ENCODE measurements at regions not wholly inside any gene's neighbourhood (a gene's known extent, or its start where the extent isn't known, plus 50 kb on each side); places are given as distances from the start of the nearest gene placed in this dataset.
A peak's percentile ranks its signal among the peaks of the same experiment; 100 is the strongest.
"Not testable (repeated sequence)": the region's sequence is repeated elsewhere in the genome, so short reads cannot be mapped to it uniquely, and the experiment has no call there.

- no peak for DNase-seq (ENCODE audit: low read depth in 2 of 2)
These were observed 82.7 kb upstream of the PDZD8 start for GRCh38 chr10:117457932-117458331.

GRCh38 chr10:117457071-117457810 lies 82.0 kb upstream of the PDZD8 start:
- DNase-seq (ENCODE audit: low read depth in 2 of 2): no peak

- DNase-seq (ENCODE audit: low read depth in 2 of 2): no peak
These were observed 80.1 kb upstream of the PDZD8 start for GRCh38 chr10:117455346-117455745.

GRCh38 chr10:117454502-117454901 lies 79.3 kb upstream of the PDZD8 start:
- no peak for DNase-seq (ENCODE audit: low read depth in 2 of 2)

- DNase-seq (ENCODE audit: low read depth in 2 of 2): not testable (repeated sequence)
These were observed 78.2 kb upstream of the PDZD8 start for GRCh38 chr10:117453484-117453883.

- no peak for DNase-seq (ENCODE audit: low read depth in 2 of 2)
These were observed 75.7 kb upstream of the PDZD8 start for GRCh38 chr10:117450940-117451339.

- DNase-seq (ENCODE audit: low read depth in 2 of 2): no peak
These were observed 74.4 kb upstream of the PDZD8 start for GRCh38 chr10:117449636-117450035.

GRCh38 chr10:117448802-117449201 lies 73.6 kb upstream of the PDZD8 start:
- DNase-seq (ENCODE audit: low read depth in 2 of 2): no peak

GRCh38 chr10:117445992-117446391 lies 70.8 kb upstream of the PDZD8 start:
- no peak for DNase-seq (ENCODE audit: low read depth in 2 of 2)

- DNase-seq (ENCODE audit: low read depth in 2 of 2): no peak
These were observed 69.3 kb upstream of the PDZD8 start for GRCh38 chr10:117444497-117445040.

- DNase-seq (ENCODE audit: low read depth in 2 of 2): no peak
These were observed 68.4 kb upstream of the PDZD8 start for GRCh38 chr10:117443686-117444041.

GRCh38 chr10:117442944-117443685 lies 67.9 kb upstream of the PDZD8 start:
- DNase-seq (ENCODE audit: low read depth in 2 of 2): peak; percentile 18 to 52

- DNase-seq (ENCODE audit: low read depth in 2 of 2): no peak
These were observed 67.3 kb upstream of the PDZD8 start for GRCh38 chr10:117442521-117442920.

- DNase-seq (ENCODE audit: low read depth in 2 of 2): no peak
These were observed 66.7 kb upstream of the PDZD8 start for GRCh38 chr10:117441812-117442443.

- DNase-seq (ENCODE audit: low read depth in 2 of 2): no peak
These were observed 66.1 kb upstream of the PDZD8 start for GRCh38 chr10:117441361-117441760.

GRCh38 chr10:117439243-117439912 lies 64.1 kb upstream of the PDZD8 start:
- DNase-seq (ENCODE audit: low read depth in 2 of 2): no peak

GRCh38 chr10:117432866-117433265 lies 57.6 kb upstream of the PDZD8 start:
- DNase-seq (ENCODE audit: low read depth in 2 of 2): no peak

- no peak for DNase-seq (ENCODE audit: low read depth in 2 of 2)
These were observed 55.9 kb upstream of the PDZD8 start for GRCh38 chr10:117431160-117431559.

GRCh38 chr10:117430535-117430934 lies 55.3 kb upstream of the PDZD8 start:
- not testable (repeated sequence) for DNase-seq (ENCODE audit: low read depth in 2 of 2)

- DNase-seq (ENCODE audit: low read depth in 2 of 2): no peak
These were observed 54.5 kb upstream of the PDZD8 start for GRCh38 chr10:117429643-117430265.

GRCh38 chr10:117427356-117427755 lies 52.1 kb upstream of the PDZD8 start:
- DNase-seq (ENCODE audit: low read depth in 2 of 2): no peak
